GM10266 (cell line): ENCODE measurements at regions not wholly inside any gene's neighbourhood (a gene's known extent, or its start where the extent isn't known, plus 50 kb on each side); places are given as distances from the start of the nearest gene placed in this dataset.

Experiments
- DNase-seq: peaks from one replicate; pipeline ENCODE4 v3.0.0; 2012; ENCODE audit errors: extremely low spot score
- CTCF ChIP-seq: IDR thresholded peaks from 2 replicates; pipeline ENCODE4 v1.5.1; 2012; ENCODE audit warnings: mild to moderate bottlenecking, low read depth; ENCODE audit not compliant: control insufficient read depth, insufficient read depth; ENCODE audit errors: missing control alignments

DNA sequence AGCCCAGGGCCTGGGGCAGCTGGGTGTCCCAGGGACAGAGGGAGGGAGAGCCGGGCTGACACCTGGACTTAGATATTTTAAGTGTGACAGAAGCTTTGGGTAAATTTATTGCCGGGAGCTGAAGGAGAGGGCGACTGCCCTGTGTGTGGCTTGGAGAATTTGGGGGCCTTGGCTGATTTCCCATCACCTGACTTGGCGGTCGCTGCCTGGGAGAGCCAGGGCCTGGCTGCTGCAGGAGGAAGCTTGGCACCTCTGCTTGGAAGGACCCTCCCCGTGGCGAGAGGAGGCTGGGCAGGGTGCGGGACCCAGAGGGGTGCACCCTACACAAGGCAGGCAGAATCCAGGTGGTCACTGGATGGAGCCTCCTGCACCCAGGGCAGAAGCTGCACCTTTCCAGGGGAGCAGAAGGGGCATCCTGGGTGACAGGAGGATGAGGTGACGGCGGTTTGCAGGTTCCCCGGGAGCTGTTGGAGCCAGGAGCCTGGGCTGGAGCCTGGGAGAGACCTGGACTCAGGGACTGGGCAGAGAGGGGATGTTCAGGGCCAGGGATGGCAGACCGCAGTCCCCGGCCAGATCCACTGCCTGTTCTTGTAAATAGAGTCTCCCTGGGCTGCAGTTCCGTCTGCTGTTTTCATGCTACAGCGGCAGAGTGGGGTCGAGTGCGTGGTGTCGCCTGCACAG is 72.0 kb downstream of the RGS12 start:
- TF ChIP-seq CTCF = no peak

DNA sequence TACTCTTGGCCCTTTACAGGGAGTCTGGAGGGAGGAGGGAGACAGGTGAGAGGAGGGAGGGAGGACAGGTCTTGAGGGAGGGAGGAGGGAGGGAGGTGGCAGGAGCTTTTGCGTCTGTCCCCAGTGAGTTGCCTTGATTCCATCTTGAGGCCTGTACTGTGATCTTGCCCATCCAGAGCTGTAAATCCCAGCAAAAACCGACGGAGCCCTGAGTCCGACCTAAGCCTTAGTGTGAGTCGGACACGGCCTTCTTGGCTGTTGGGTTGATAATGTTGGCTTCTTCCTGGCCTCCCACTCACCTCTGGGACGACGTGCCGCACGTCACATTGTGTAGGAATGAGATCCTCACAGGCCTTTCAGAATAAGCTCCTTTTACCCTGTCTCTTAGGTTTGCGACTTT is 72.5 kb downstream of the RGS12 start:
- no peak for TF ChIP-seq CTCF
- no peak for DNase-seq

More for the DNA sequence above, 72.0 kb downstream of the RGS12 start:
- no peak for DNase-seq

DNA sequence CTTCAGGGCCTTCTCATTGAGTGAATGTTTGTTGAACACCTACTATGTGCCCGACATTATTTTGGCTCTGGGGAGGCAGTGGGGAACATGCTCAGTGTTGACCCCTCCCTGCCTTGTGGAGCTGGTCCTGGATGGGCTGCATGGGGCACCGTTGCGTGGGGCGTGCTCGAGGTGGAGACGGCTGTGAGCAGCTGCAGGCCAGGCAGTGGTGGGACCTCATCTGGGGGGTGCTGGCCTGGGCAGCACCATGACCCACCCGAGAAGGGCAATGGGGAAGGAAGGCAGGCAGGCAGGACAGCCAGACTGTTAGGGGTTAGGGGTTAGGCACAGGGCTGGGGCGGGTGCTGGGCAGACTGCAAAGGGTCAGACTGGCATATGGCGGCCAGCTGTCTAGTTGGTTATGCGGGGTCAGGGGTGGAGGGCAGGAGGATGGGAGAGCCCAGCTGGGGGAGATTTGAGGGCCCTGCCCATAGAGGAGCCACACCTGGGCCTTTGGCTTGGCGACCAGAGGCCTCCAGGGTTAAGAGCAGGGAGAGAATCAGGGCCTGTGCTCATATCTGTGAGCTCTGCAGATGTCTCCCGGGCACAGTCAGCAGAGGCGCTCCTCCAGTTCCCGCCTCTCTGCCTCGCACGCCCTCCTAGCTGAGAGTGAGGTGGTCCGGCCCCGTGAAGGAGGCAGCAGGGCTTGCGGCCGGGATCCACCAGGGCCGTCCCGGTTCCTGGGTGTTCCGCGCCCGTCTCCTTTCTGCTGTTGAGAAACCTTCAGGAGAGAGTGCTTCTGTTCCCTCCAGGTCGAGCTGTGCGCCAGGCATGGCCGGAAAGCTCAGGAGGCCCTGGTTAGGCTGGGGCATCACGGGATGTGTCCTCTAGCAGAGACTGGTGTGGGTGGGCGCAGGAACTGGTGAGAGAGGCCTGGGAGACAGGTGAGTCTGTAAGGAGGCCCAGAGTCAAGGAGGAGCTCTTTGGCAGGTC is 73.3 kb downstream of the RGS12 start:
- no peak for DNase-seq
- no peak for TF ChIP-seq CTCF

- DNase-seq = no peak
- TF ChIP-seq CTCF = no peak
Observed at GRCh38 chr4:3366893-3367775, 74.3 kb downstream of the RGS12 start.

DNA sequence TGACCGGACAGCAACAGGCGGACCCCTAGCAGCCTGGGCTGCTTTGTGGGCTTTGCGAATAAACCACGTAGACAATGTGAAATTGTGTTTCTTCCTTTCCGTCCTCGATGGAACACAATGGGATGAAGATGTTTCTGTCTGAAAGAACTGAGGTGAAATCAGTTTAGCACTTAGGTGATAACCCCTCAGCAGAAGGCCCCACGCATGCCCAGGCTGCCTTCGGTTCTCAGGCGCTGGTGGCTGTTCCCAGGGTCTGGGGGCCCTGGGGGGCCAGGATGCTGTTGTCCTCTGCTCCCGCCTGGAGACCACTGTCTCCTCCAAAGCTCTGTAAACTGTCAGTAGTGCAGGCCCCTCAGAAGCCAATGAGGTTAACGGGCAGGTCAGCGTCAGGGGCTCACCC is 73.9 kb upstream of the HGFAC start:
- DNase-seq = no peak
- no peak for TF ChIP-seq CTCF

- DNase-seq = no peak
- no peak for TF ChIP-seq CTCF
Observed at GRCh38 chr4:3368334-3368733, 73.4 kb upstream of the HGFAC start.
